GM12891 (cell line): ENCODE measurements at regions not wholly inside any gene's neighbourhood (a gene's known extent, or its start where the extent isn't known, plus 50 kb on each side); places are given as distances from the start of the nearest gene placed in this dataset.

Experiments
- POLR2A ChIP-seq: IDR thresholded peaks from 2 replicates; pipeline ENCODE4 v1.6.1; 2011; ENCODE audit warnings: low read depth, low read length, control low read depth
- SPI1 ChIP-seq: IDR thresholded peaks from 2 replicates; pipeline ENCODE4 v1.6.1; 2011; ENCODE audit warnings: low read depth, low read length, control low read depth
- TAF1 ChIP-seq: IDR thresholded peaks from 2 replicates; pipeline ENCODE4 v1.6.1; 2011; ENCODE audit warnings: low read depth, low read length, control low read depth

DNA sequence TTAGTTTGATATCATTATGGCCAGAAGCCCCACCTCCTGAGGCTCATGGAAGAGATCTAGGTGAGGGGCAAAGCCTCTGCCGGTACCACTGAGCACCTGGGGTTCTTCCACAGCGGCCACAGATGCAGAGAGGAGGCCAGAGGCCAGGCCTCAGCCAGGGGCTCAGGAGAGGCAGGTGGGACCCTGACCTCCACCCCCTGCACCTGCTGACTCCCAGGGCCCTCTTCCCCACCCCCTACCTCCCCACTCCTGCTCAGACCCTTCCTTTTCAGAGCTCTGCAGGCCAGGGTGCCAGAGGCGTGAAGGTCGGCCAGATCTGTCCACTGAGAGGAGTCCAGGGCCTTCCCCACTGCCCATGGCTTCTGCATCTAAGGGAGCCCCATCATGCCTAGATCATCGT is 178.7 kb upstream of the PPP2R2D start:
- TF ChIP-seq POLR2A, result no peak
- TF ChIP-seq SPI1, result no peak
- TF ChIP-seq TAF1, result no peak
